Esophagus squamous epithelium (tissue), 4 donors: ENCODE measurements at regions not wholly inside any gene's neighbourhood (a gene's known extent, or its start where the extent isn't known, plus 50 kb on each side); places are given as distances from the start of the nearest gene placed in this dataset.

Experiments used
- POLR2A ChIP-seq, 4 donors: fragments of 450-650 bp; IDR thresholded peaks; one replicate each; pipeline ENCODE4 v1.6.1; 2017; ENCODE audit warnings: antibody characterized with exemption in 4 of 4, mild to moderate bottlenecking in 4 of 4, moderate library complexity in 3 of 4
- TF ChIP-seq, protein P1 (sequence below), 6 experiments: fragments of 450-650 bp in 4 of 6; fragments of 200-600 bp in 2 of 6; sonication (generic) in 2 of 6; IDR thresholded peaks; one replicate each; pipeline ENCODE4 v1.5.1; 2016 to 2019; ENCODE audit warnings: antibody characterized with exemption in 6 of 6, mild to moderate bottlenecking in 4 of 6, moderate library complexity in 4 of 6

DNA sequence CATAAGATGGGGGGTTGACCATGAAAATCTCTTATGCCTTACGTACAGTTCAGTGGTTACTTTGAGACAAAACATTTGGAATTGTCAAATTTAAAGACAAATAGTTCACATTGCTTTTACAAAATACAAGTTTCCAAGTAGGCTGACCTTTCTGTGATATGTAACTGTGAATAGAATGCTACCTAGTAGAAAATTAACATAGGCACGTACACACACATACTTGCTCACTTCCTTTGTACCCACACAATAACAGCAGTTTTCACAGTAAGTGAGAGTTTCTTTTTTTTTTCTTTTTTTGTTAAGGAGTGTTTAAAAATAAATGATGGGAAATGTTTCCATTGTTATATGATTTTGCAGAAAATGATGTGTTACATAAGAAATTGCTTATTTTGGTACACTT, 53.3 kb upstream of the SP8 start:
- TF ChIP-seq, protein P1, sequence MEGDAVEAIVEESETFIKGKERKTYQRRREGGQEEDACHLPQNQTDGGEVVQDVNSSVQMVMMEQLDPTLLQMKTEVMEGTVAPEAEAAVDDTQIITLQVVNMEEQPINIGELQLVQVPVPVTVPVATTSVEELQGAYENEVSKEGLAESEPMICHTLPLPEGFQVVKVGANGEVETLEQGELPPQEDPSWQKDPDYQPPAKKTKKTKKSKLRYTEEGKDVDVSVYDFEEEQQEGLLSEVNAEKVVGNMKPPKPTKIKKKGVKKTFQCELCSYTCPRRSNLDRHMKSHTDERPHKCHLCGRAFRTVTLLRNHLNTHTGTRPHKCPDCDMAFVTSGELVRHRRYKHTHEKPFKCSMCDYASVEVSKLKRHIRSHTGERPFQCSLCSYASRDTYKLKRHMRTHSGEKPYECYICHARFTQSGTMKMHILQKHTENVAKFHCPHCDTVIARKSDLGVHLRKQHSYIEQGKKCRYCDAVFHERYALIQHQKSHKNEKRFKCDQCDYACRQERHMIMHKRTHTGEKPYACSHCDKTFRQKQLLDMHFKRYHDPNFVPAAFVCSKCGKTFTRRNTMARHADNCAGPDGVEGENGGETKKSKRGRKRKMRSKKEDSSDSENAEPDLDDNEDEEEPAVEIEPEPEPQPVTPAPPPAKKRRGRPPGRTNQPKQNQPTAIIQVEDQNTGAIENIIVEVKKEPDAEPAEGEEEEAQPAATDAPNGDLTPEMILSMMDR (IDR thresholded peaks at IDR 0.05): no peak
- no peak for TF ChIP-seq POLR2A (IDR thresholded peaks at IDR 0.05)
